Loucy (cell line): ENCODE measurements at regions not wholly inside any gene's neighbourhood (a gene's known extent, or its start where the extent isn't known, plus 50 kb on each side); places are given as distances from the start of the nearest gene placed in this dataset.

ENCODE experiments used
- H2AFZ ChIP-seq: fragments of 200-600 bp; sonication (generic); 2 replicates; pipeline ENCODE4 v1.6.0; 2016; ENCODE audit warnings: antibody characterized with exemption, mild to moderate bottlenecking, low read length, moderate library complexity
- H3F3A ChIP-seq: fragments of 200-600 bp; 2 replicates; pipeline ENCODE4 v1.6.0; 2016; ENCODE audit warnings: antibody characterized with exemption, low read depth, mild to moderate bottlenecking
- H3K27me3 ChIP-seq: fragments of 200-600 bp; sonication (generic); 2 replicates; pipeline ENCODE4 v1.6.1; 2014; ENCODE audit warnings: low read length, mild to moderate bottlenecking; ENCODE audit not compliant: insufficient read depth, poor library complexity, severe bottlenecking
- H3K36me3 ChIP-seq: fragments of 200-600 bp; sonication (generic); 2 replicates; pipeline ENCODE4 v1.6.1; 2016; ENCODE audit warnings: low read length; ENCODE audit not compliant: insufficient read depth
- H3K4me1 ChIP-seq: fragments of 200-600 bp; sonication (generic); 2 replicates; pipeline ENCODE4 v1.5.1; 2014; ENCODE audit warnings: low read length, mild to moderate bottlenecking; ENCODE audit not compliant: insufficient read depth, poor library complexity, severe bottlenecking
- H3K4me2 ChIP-seq: fragments of 200-600 bp; sonication (generic); 2 replicates; pipeline ENCODE4 v1.6.0; 2014; ENCODE audit warnings: antibody characterized with exemption, low read length, low read depth, mild to moderate bottlenecking; ENCODE audit not compliant: poor library complexity, severe bottlenecking
- H3K4me3 ChIP-seq: fragments of 200-600 bp; sonication (generic); 2 replicates; pipeline ENCODE4 v1.5.1; 2014; ENCODE audit warnings: low read length, mild to moderate bottlenecking, mixed read lengths; ENCODE audit not compliant: poor library complexity, severe bottlenecking
- H3K79me2 ChIP-seq: fragments of 200-600 bp; sonication (generic); 2 replicates; pipeline ENCODE4 v1.6.1; 2014; ENCODE audit warnings: low read length; ENCODE audit not compliant: insufficient read depth
- H3K9ac ChIP-seq: fragments of 200-600 bp; sonication (generic); 2 replicates; pipeline ENCODE4 v1.6.0; 2014; ENCODE audit warnings: mild to moderate bottlenecking, low read depth, low read length, moderate library complexity; ENCODE audit not compliant: poor library complexity, severe bottlenecking
- H3K9me2 ChIP-seq: fragments of 200-600 bp; sonication (generic); replicated peaks from 2 replicates; pipeline ENCODE4 v1.6.1; 2016; ENCODE audit warnings: low read depth, low read length, mixed read lengths
- H3K9me3 ChIP-seq: fragments of 200-600 bp; sonication (generic); 2 replicates; pipeline ENCODE4 v1.6.1; 2014; ENCODE audit warnings: mild to moderate bottlenecking, antibody characterized with exemption, low read length, low read depth; ENCODE audit not compliant: insufficient read depth
- H4K20me1 ChIP-seq: fragments of 200-600 bp; sonication (generic); 2 replicates; pipeline ENCODE4 v1.6.0; 2014; ENCODE audit warnings: antibody characterized with exemption, low read length, mild to moderate bottlenecking; ENCODE audit not compliant: insufficient read depth, poor library complexity, severe bottlenecking
- EZH2phosphoT487 ChIP-seq: fragments of 200-600 bp; IDR thresholded peaks from 2 replicates; pipeline ENCODE4 v1.6.1; 2018; ENCODE audit warnings: antibody characterized with exemption, mild to moderate bottlenecking, moderate library complexity, borderline replicate concordance
- TF ChIP-seq, protein P1 (sequence below): fragments of 200-600 bp; sonication (generic); conservative IDR thresholded peaks from 2 replicates; pipeline ENCODE4 v1.5.1; 2014; ENCODE audit warnings: mild to moderate bottlenecking, antibody characterized with exemption, low read length

DNA sequence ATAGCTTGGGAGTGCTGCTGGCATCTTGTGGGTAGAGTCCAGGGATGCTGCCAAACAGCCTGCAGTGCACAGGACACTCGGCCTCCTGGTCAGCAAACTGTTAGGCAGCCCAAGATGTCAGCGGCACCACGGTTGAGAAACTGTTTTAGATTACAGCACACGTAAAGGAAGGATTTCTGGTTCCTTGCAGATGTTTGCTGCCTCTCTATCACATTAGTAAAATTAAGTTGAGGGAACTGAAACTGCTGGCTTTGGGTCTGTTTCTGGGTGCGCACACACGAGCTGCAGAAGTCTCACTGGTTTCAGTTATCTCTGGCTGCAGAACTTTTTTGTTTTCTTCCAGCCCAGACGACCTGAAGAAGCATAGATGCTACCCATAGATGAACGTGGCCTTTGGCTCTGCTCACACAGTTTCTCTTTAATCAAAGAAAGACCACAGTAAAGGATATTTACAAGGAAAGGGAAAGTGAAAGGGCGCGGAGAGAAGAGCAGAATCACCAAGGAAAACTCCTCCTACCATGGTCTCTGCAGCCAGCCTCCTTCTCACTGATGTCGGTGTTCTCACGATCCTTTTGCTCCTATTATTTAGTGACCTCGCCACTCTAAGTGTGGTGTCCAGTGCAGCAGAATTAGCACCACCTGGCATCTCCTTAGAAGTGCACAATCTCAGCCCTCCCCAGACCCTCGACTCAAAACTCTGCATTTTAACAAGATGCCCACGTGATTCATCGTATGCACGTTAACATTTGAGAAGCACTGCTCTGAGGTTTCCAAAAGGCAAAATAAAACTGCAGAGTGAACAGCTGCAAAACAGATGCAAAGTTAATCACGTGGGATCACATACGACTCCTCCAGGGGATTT, 50.6 kb upstream of the AKAP13 start:
- no peak for TF ChIP-seq EZH2phosphoT487
- TF ChIP-seq, protein P1, sequence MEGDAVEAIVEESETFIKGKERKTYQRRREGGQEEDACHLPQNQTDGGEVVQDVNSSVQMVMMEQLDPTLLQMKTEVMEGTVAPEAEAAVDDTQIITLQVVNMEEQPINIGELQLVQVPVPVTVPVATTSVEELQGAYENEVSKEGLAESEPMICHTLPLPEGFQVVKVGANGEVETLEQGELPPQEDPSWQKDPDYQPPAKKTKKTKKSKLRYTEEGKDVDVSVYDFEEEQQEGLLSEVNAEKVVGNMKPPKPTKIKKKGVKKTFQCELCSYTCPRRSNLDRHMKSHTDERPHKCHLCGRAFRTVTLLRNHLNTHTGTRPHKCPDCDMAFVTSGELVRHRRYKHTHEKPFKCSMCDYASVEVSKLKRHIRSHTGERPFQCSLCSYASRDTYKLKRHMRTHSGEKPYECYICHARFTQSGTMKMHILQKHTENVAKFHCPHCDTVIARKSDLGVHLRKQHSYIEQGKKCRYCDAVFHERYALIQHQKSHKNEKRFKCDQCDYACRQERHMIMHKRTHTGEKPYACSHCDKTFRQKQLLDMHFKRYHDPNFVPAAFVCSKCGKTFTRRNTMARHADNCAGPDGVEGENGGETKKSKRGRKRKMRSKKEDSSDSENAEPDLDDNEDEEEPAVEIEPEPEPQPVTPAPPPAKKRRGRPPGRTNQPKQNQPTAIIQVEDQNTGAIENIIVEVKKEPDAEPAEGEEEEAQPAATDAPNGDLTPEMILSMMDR: no peak
- no peaks in the 10 kb centered on the region for H3K9me3 ChIP-seq
- H3K36me3 ChIP-seq: no peaks in the 10 kb centered on the region
- H4K20me1 ChIP-seq: no peaks in the 10 kb centered on the region
- H3K9me2 ChIP-seq: no peaks in the 10 kb centered on the region
- H3K4me3 ChIP-seq: peak overlapping the region; percentile 62
- no peaks in the 10 kb centered on the region for H3K27me3 ChIP-seq
- no peaks in the 10 kb centered on the region for H3K79me2 ChIP-seq
- H3K4me2 ChIP-seq: peak overlapping the region; percentile 69
- no peak overlapping the region for H3K9ac ChIP-seq
- peak overlapping the region; percentile 95; the same call in 1 of the 2 replicates for H2AFZ ChIP-seq
- H3F3A ChIP-seq: no peaks in the 10 kb centered on the region
- H3K4me1 ChIP-seq: peaks cover 25% of the 10 kb centered on the region
